SK-N-SH (cell line): ENCODE measurements at regions not wholly inside any gene's neighbourhood (a gene's known extent, or its start where the extent isn't known, plus 50 kb on each side); places are given as distances from the start of the nearest gene placed in this dataset.

Experiments used
- CTCF ChIA-PET: fragments of 300-600, 350-600 bp; formaldehyde crosslinking; extraction: SDS; loops from one replicate; lab custom pipeline; 2021; lab: Yijun Ruan, JAX
- POLR2A ChIA-PET: fragments of 350-600 bp; sonication (Branson Sonifier 250); formaldehyde crosslinking; extraction: SDS; loops from one replicate; lab custom pipeline; 2020; ENCODE audit warnings: antibody characterized with exemption, inconsistent platforms; lab: Yijun Ruan, JAX
- DNase-seq: peaks from one replicate; pipeline ENCODE4 v3.0.0; 2012
- H2AFZ ChIP-seq: fragments of 200-600 bp; sonication (generic); 2 replicates; pipeline ENCODE4 v1.8.1; 2016; ENCODE audit warnings: antibody characterized with exemption, mild to moderate bottlenecking, low read depth
- H3F3A ChIP-seq: fragments of 200-600 bp; sonication (generic); replicated peaks from 2 replicates; pipeline ENCODE3; 2016; ENCODE audit warnings: antibody characterized with exemption, mild to moderate bottlenecking; ENCODE audit not compliant: insufficient read depth
- H3K27ac ChIP-seq, 2 experiments: fragments of 200-500 bp in 1 of 2; fragments of 200-600 bp in 1 of 2; sonication (Bioruptor generic) in 1 of 2; sonication (generic), shearing (Covaris generic) in 1 of 2; 2 replicates each; pipeline versions ENCODE4 v1.5.1 to v1.6.1; 2014 to 2016; ENCODE audit warnings: low read depth in 2 of 2, inconsistent platforms in 1 of 2, low read length in 1 of 2, mild to moderate bottlenecking in 1 of 2, mixed read lengths in 1 of 2
- H3K27me3 ChIP-seq: fragments of 200-600 bp; sonication (generic), shearing (Covaris generic); 2 replicates; pipeline ENCODE4 v1.6.1; 2016; ENCODE audit warnings: mixed run types; ENCODE audit not compliant: insufficient read depth
- H3K36me3 ChIP-seq, 2 experiments: fragments of 200-500 bp in 1 of 2; fragments of 200-600 bp in 1 of 2; sonication (Bioruptor generic) in 1 of 2; sonication (generic) in 1 of 2; replicated peaks in 1 of 2; 2 replicates each; pipeline versions ENCODE3 to v1.5.1; 2014 to 2016; ENCODE audit warnings: low read length in 1 of 2, mild to moderate bottlenecking in 1 of 2; ENCODE audit not compliant: insufficient read depth in 2 of 2, control insufficient read depth in 1 of 2
- H3K4me1 ChIP-seq, 2 experiments: fragments of 200-500 bp in 1 of 2; fragments of 200-600 bp in 1 of 2; sonication (Bioruptor generic) in 1 of 2; sonication (generic), shearing (Covaris generic) in 1 of 2; 2 replicates each; pipeline versions ENCODE4 v1.5.1 to v1.6.1; 2014 to 2016; ENCODE audit warnings: low read depth in 1 of 2, low read length in 1 of 2, mixed run types in 1 of 2; ENCODE audit not compliant: insufficient read depth in 2 of 2, control insufficient read depth in 1 of 2
- H3K4me2 ChIP-seq: fragments of 200-600 bp; sonication (generic), shearing (Covaris generic); 2 replicates; pipeline ENCODE4 v1.6.1; 2017; ENCODE audit warnings: mixed run types
- H3K4me3 ChIP-seq, 2 experiments: fragments of 200-500 bp in 1 of 2; fragments of 200-600 bp in 1 of 2; sonication (Bioruptor generic) in 1 of 2; sonication (generic), shearing (Covaris generic) in 1 of 2; 2 replicates each; pipeline versions ENCODE4 v1.5.1 to v1.8.1; 2014 to 2016; ENCODE audit warnings: low read depth in 2 of 2, inconsistent platforms in 1 of 2, low read length in 1 of 2, mild to moderate bottlenecking in 1 of 2, mixed read lengths in 1 of 2, moderate library complexity in 1 of 2
- H3K79me2 ChIP-seq: fragments of 200-600 bp; sonication (generic); 2 replicates; pipeline ENCODE4 v1.8.1; 2017; ENCODE audit warnings: mild to moderate bottlenecking; ENCODE audit not compliant: insufficient read depth
- H3K9ac ChIP-seq: fragments of 200-600 bp; sonication (generic); 2 replicates; pipeline ENCODE4 v1.6.1; 2017; ENCODE audit warnings: mixed run types
- H3K9me2 ChIP-seq: fragments of 200-600 bp; sonication (generic); 2 replicates; pipeline ENCODE4 v1.6.1; 2017; ENCODE audit warnings: mixed run types
- H3K9me3 ChIP-seq: fragments of 200-600 bp; sonication (generic); 2 replicates; pipeline ENCODE4 v1.6.1; 2017; ENCODE audit warnings: mixed run types, mild to moderate bottlenecking, moderate library complexity
- H4K20me1 ChIP-seq: fragments of 200-600 bp; sonication (generic); 2 replicates; pipeline ENCODE4 v1.6.1; 2017; ENCODE audit warnings: mild to moderate bottlenecking, mixed run types; ENCODE audit not compliant: insufficient read depth
- CHD2 ChIP-seq: fragments of 150-350 bp; IDR thresholded peaks from 2 replicates; pipeline ENCODE4 v1.6.1; 2018; ENCODE audit warnings: low read length; ENCODE audit not compliant: partially characterized antibody
- ELF1 ChIP-seq: IDR thresholded peaks from 2 replicates; pipeline ENCODE4 v1.4.0; 2012
- EP300 ChIP-seq, 2 experiments: IDR thresholded peaks; 2 replicates each; pipeline versions ENCODE4 v1.4.0 to v1.6.1; 2012; ENCODE audit warnings: borderline replicate concordance in 1 of 2, low read depth in 1 of 2, low read length in 1 of 2
- FOSL2 ChIP-seq: IDR thresholded peaks from 2 replicates; pipeline ENCODE4 v1.4.0; 2012; ENCODE audit warnings: low read depth, mild to moderate bottlenecking, moderate library complexity, borderline replicate concordance
- FOXJ3 ChIP-seq: sonication (generic); formaldehyde crosslinking; IDR thresholded peaks from 2 replicates; pipeline ENCODE4 v1.5.1; 2020; ENCODE audit warnings: mild to moderate bottlenecking, missing genetic modification reagents
- NFIC ChIP-seq: IDR thresholded peaks from 2 replicates; pipeline ENCODE4 v1.4.0; 2012; ENCODE audit warnings: borderline replicate concordance
- PBX3 ChIP-seq: IDR thresholded peaks from 2 replicates; pipeline ENCODE4; 2012
- POLR2AphosphoS5 ChIP-seq: IDR thresholded peaks from 2 replicates; pipeline ENCODE4 v1.6.1; 2012; ENCODE audit warnings: low read depth, low read length
- RAD21 ChIP-seq: IDR thresholded peaks from 2 replicates; pipeline ENCODE4 v1.6.1; 2012; ENCODE audit warnings: mild to moderate bottlenecking, low read length
- RCOR1 ChIP-seq: fragments of 150-350 bp; IDR thresholded peaks from 2 replicates; pipeline ENCODE4 v1.6.1; 2017; ENCODE audit warnings: antibody characterized with exemption, low read length
- RFX5 ChIP-seq: IDR thresholded peaks from 2 replicates; pipeline ENCODE4 v1.6.1; 2012; ENCODE audit warnings: mild to moderate bottlenecking, improper control_type of control experiment, low read length
- TEAD4 ChIP-seq: IDR thresholded peaks from 2 replicates; pipeline ENCODE4 v1.4.0; 2012; ENCODE audit warnings: mild to moderate bottlenecking, borderline replicate concordance; ENCODE audit not compliant: insufficient read depth
- USF1 ChIP-seq: IDR thresholded peaks from 2 replicates; pipeline ENCODE4 v1.4.0; 2012; ENCODE audit warnings: low read depth, borderline replicate concordance
- USF2 ChIP-seq: fragments of 150-350 bp; IDR thresholded peaks from 2 replicates; pipeline ENCODE4 v1.6.1; 2017; ENCODE audit warnings: antibody characterized with exemption, low read length, low read depth, borderline replicate concordance
- ZBTB33 ChIP-seq: IDR thresholded peaks from 2 replicates; pipeline ENCODE4 v1.4.0; 2012; ENCODE audit warnings: low read depth, borderline replicate concordance
- WGBS: methylation state at CpG from one replicate; pipeline ENCODE4 v1.1.6; 2017; ENCODE audit warnings: low lambda C conversion rate; 5-methylcytosine and 5-hydroxymethylcytosine counted together

GRCh38 chrX:113868711-113869110 lies 715.2 kb upstream of the HTR2C start:
- no peaks in the 10 kb centered on the region for H3K4me1 ChIP-seq
- H3K27me3 ChIP-seq: no peaks in the 10 kb centered on the region
- no peak overlapping the region for H3K27ac ChIP-seq
- WGBS: 21% methylated on average over 3 of the region's 3 CpGs
- no peak for DNase-seq
- H3K9ac ChIP-seq: no peak overlapping the region
- H3K9me2 ChIP-seq: no peaks in the 10 kb centered on the region
- H3K36me3 ChIP-seq: no peaks in the 10 kb centered on the region
- H3K4me2 ChIP-seq: no peak overlapping the region
- no peak overlapping the region for H3K4me3 ChIP-seq
- no peaks in the 10 kb centered on the region for H3K79me2 ChIP-seq
- CTCF ChIA-PET: no interaction called here
- H3F3A ChIP-seq: no peaks in the 10 kb centered on the region
- TF ChIP-seq CHD2 (no peak), RFX5 (no peak), RAD21 (no peak), USF2 (no peak), TEAD4 (no peak), FOSL2 (no peak), POLR2AphosphoS5 (no peak), ZBTB33 (no peak)
- no peak overlapping the region for H2AFZ ChIP-seq
- H3K9me3 ChIP-seq: no peaks in the 10 kb centered on the region
- POLR2A ChIA-PET: no interaction called here
- no peaks in the 10 kb centered on the region for H4K20me1 ChIP-seq

- WGBS: 6% methylated on average over 5 of the region's 5 CpGs
- H2AFZ ChIP-seq: no peak overlapping the region
- POLR2A ChIA-PET: no interaction called here
- no peaks in the 10 kb centered on the region for H3K4me1 ChIP-seq
- no peaks in the 10 kb centered on the region for H3K9me3 ChIP-seq
- no peaks in the 10 kb centered on the region for H4K20me1 ChIP-seq
- H3K4me3 ChIP-seq: no peak overlapping the region
- H3K9ac ChIP-seq: no peak overlapping the region
- DNase-seq: peak; percentile 4
- TF ChIP-seq PBX3 (no peak), ZBTB33 (no peak), USF1 (no peak), ELF1 (no peak), EP300 (IDR thresholded peaks at IDR 0.05; ENCODE audit: borderline replicate concordance in 1 of 2, low read depth in 1 of 2, low read length in 1 of 2) (no peak), FOXJ3 (CRISPR knock-in tag) (no peak), NFIC (no peak), USF2 (no peak), RCOR1 (no peak)
- TF ChIP-seq, all 33 proteins: peak for 0
- Histone ChIP-seq H3F3A (no peaks in the 10 kb centered on the region), H3K4me2 (no peak overlapping the region), H3K9me2 (no peaks in the 10 kb centered on the region), H3K79me2 (no peaks in the 10 kb centered on the region), H3K27ac (no peak overlapping the region), H3K27me3 (0 out of 2 replicates have a peak, but pooled peaks cover under 1% of the 10 kb centered on the region), H3K36me3 (no peaks in the 10 kb centered on the region)
- CTCF ChIA-PET: interaction anchor here (0.8 kb wide), 1 partner anchor 12 kb away, joined by 3 read pairs; no protein-coding TSS in a partner anchor
Observed at GRCh38 chrX:113868177-113868576, 715.7 kb upstream of the HTR2C start.
